Hepatocyte (in vitro differentiated cells): ENCODE measurements at regions not wholly inside any gene's neighbourhood (a gene's known extent, or its start where the extent isn't known, plus 50 kb on each side); places are given as distances from the start of the nearest gene placed in this dataset.

ENCODE experiments used
- CTCF ChIP-seq: fragments of 200-600 bp; sonication (generic); IDR thresholded peaks from 2 replicates; pipeline ENCODE4 v1.5.1; 2016; ENCODE audit warnings: antibody characterized with exemption, mild to moderate bottlenecking; ENCODE audit not compliant: poor library complexity
- EZH2 ChIP-seq: fragments of 200-600 bp; sonication (generic); IDR thresholded peaks from 2 replicates; pipeline ENCODE4 v1.6.1; 2016; ENCODE audit warnings: antibody characterized with exemption, mild to moderate bottlenecking, borderline replicate concordance

- TF ChIP-seq CTCF: no peak
- TF ChIP-seq EZH2: no peak
Observed at GRCh38 chr3:140854961-140855360, 86.7 kb upstream of the SLC25A36 start.
